K562 (cell line): ENCODE measurements at regions not wholly inside any gene's neighbourhood (a gene's known extent, or its start where the extent isn't known, plus 50 kb on each side); places are given as distances from the start of the nearest gene placed in this dataset.

Source experiments
- CTCF ChIP-seq, 3 experiments: IDR thresholded peaks in 2 of 3; conservative IDR thresholded peaks in 1 of 3; 2 replicates each; pipeline ENCODE4 v1.5.1; 2011 to 2012; ENCODE audit warnings: low read length in 3 of 3, mild to moderate bottlenecking in 3 of 3, control low read depth in 2 of 3, improper control_type of control experiment in 1 of 3, inconsistent platforms in 1 of 3, low read depth in 1 of 3, mixed read lengths in 1 of 3, moderate library complexity in 1 of 3; ENCODE audit not compliant: insufficient read depth in 2 of 3
- ETV6 ChIP-seq, 3 experiments: fragments of 150-350 bp in 1 of 3; sonication (generic) in 1 of 3; formaldehyde crosslinking in 1 of 3; IDR thresholded peaks; 2 replicates each; pipeline versions ENCODE4 v1.6.1 to v1.8.0; 2014 to 2022; ENCODE audit warnings: borderline replicate concordance in 2 of 3, low read depth in 2 of 3, antibody characterized with exemption in 1 of 3, low read length in 1 of 3, mild to moderate bottlenecking in 1 of 3, missing genetic modification reagents in 1 of 3
- PHF8 ChIP-seq: fragments of 200-600 bp; sonication (generic); IDR thresholded peaks from 2 replicates; pipeline ENCODE4 v1.6.1; 2012; ENCODE audit warnings: mixed run types, mild to moderate bottlenecking, inconsistent platforms, low read length, moderate library complexity, borderline replicate concordance
- POLR2AphosphoS2 ChIP-seq: IDR thresholded peaks from 2 replicates; pipeline ENCODE4 v1.6.1; 2012; ENCODE audit warnings: low read length, improper control_type of control experiment
- SAP30 ChIP-seq: fragments of 200-600 bp; sonication (generic); IDR thresholded peaks from 2 replicates; pipeline ENCODE4 v1.6.1; 2012; ENCODE audit warnings: borderline replicate concordance, low read depth, mild to moderate bottlenecking, moderate library complexity, low read length, control low read depth, inconsistent platforms; ENCODE audit not compliant: insufficient read depth, poor library complexity, severe bottlenecking
- ZNF121 ChIP-seq: sonication (generic); formaldehyde crosslinking; conservative IDR thresholded peaks from 2 replicates; pipeline ENCODE4 v1.8.0; 2022; ENCODE audit warnings: missing genetic modification reagents
- ZNF324 ChIP-seq: fragments of 250-450 bp; sonication (Bioruptor Pico); IDR thresholded peaks from 2 replicates; pipeline ENCODE4 v1.4.0; 2020; ENCODE audit warnings: mild to moderate bottlenecking

- TF ChIP-seq CTCF (IDR thresholded peaks at IDR 0.05 in 2 of 3, conservative IDR thresholded peaks at IDR 0.05 in 1 of 3; ENCODE audit: insufficient read depth in 2 of 3, low read depth in 1 of 3, low read length in 3 of 3) (no peak), PHF8 (no peak), ZNF324 (CRISPR knock-in tag) (no peak), ZNF121 (CRISPR knock-in tag) (no peak), SAP30 (no peak), POLR2AphosphoS2 (no peak), ETV6 (IDR thresholded peaks at IDR 0.05; ENCODE audit: borderline replicate concordance in 1 of 2, low read depth in 2 of 2, low read length in 1 of 2) (no peak), ETV6 (CRISPR knock-in tag; IDR thresholded peaks at IDR 0.05; ENCODE audit: borderline replicate concordance) (no peak)
Measured at GRCh38 chr12:46455648-46456352, 83.2 kb upstream of the SLC38A2 start.
